ENCODE measurements at regions not wholly inside any gene's neighbourhood (a gene's known extent, or its start where the extent isn't known, plus 50 kb on each side); places are given as distances from the start of the nearest gene placed in this dataset.

- intact Hi-C loops (cut with micrococcal nuclease; ENCODE audit: unreplicated experiment) (no loop called here), in situ Hi-C loops (cut with HindIII; ENCODE audit: low pct_unique_long_range_greater_than_20kb, low sequenced_read_pairs) (no loop called here)
- TF ChIP-seq TCF7L2 (IDR thresholded peaks at IDR 0.05; ENCODE audit: low read depth, low read length) (no peak), CTCF (IDR thresholded peaks at IDR 0.05) (no peak), SIN3A (IDR thresholded peaks at IDR 0.05; ENCODE audit: borderline replicate concordance, insufficient read depth, low read depth, low read length) (no peak), REST (IDR thresholded peaks at IDR 0.05; ENCODE audit: insufficient read depth in 1 of 2, low read depth in 2 of 2, low read length in 1 of 2) (no peak), POLR2AphosphoS5 (IDR thresholded peaks at IDR 0.05; ENCODE audit: low read depth, low read length) (no peak)
- BruUV-seq (replicated peaks) = no TSS peak
- no peaks in the 10 kb centered on the region for H3K36me3 ChIP-seq (ENCODE audit: control insufficient read depth, insufficient read depth, low read length)
- POLR2A ChIA-PET = no interaction called here
- ATAC-seq (no peak), DNase-seq (ENCODE audit: low read depth, low spot score) (no peak)
- H3K27ac ChIP-seq (ENCODE audit: low read length) = no peak overlapping the region; the same call in 1 of the 2 replicates
- no peak overlapping the region for H3K4me3 ChIP-seq (ENCODE audit: low read depth in 2 of 2, low read length in 2 of 2)
- H3K4me1 ChIP-seq (ENCODE audit: control insufficient read depth, insufficient read depth, low read length) = no peaks in the 10 kb centered on the region; the same call in none of the 2 replicates
- H3K27me3 ChIP-seq (ENCODE audit: control insufficient read depth, insufficient read depth, low read length) = no peaks in the 10 kb centered on the region
- CTCF ChIA-PET = no interaction called here
- H3K9me3 ChIP-seq (ENCODE audit: control insufficient read depth, insufficient read depth, low read depth, low read length) = no peaks in the 10 kb centered on the region
Measured at GRCh38 chr2:12557688-12558087, 159.0 kb upstream of the TRIB2 start.

- no TSS peak for BruUV-seq (replicated peaks)
- in situ Hi-C loops (cut with HindIII; ENCODE audit: low pct_unique_long_range_greater_than_20kb, low sequenced_read_pairs) (no loop called here), intact Hi-C loops (cut with micrococcal nuclease; ENCODE audit: unreplicated experiment) (no loop called here)
- Histone ChIP-seq H3K4me3 (ENCODE audit: low read depth in 2 of 2, low read length in 2 of 2) (no peak overlapping the region), H3K4me1 (ENCODE audit: control insufficient read depth, insufficient read depth, low read length) (no peaks in the 10 kb centered on the region; the same call in none of the 2 replicates), H3K27me3 (ENCODE audit: control insufficient read depth, insufficient read depth, low read length) (no peaks in the 10 kb centered on the region), H3K9me3 (ENCODE audit: control insufficient read depth, insufficient read depth, low read depth, low read length) (no peaks in the 10 kb centered on the region), H3K36me3 (ENCODE audit: control insufficient read depth, insufficient read depth, low read length) (no peaks in the 10 kb centered on the region), H3K27ac (ENCODE audit: low read length) (no peak overlapping the region)
- ATAC-seq = no peak
- ChIA-PET POLR2A (no interaction called here), CTCF (no interaction called here)
- no peak for DNase-seq (ENCODE audit: low read depth, low spot score)
- no peak for TF ChIP-seq TCF7L2 (IDR thresholded peaks at IDR 0.05; ENCODE audit: low read depth, low read length)
- no peak for TF ChIP-seq POLR2AphosphoS5 (IDR thresholded peaks at IDR 0.05; ENCODE audit: low read depth, low read length)
- no peak for TF ChIP-seq SIN3A (IDR thresholded peaks at IDR 0.05; ENCODE audit: borderline replicate concordance, insufficient read depth, low read depth, low read length)
- no peak for TF ChIP-seq CTCF (IDR thresholded peaks at IDR 0.05)
- TF ChIP-seq REST (IDR thresholded peaks at IDR 0.05; ENCODE audit: insufficient read depth in 1 of 2, low read depth in 2 of 2, low read length in 1 of 2) = no peak
Measured at GRCh38 chr2:12558519-12558918, 158.2 kb upstream of the TRIB2 start.

Data from Panc1 (cell line).